Endothelial cell of umbilical vein (primary cell): ENCODE measurements at regions not wholly inside any gene's neighbourhood (a gene's known extent, or its start where the extent isn't known, plus 50 kb on each side); places are given as distances from the start of the nearest gene placed in this dataset.

Source experiments
- BruUV-seq: library from RNA; stranded (reverse); fragments of 400-500 nt; replicated peaks from 2 replicates; lab custom pipeline; 2021; lab: Mats Ljungman, UMichigan
- CTCF ChIA-PET: fragments of 300-600, 350-600 bp; sonication (Branson Sonifier 250); formaldehyde crosslinking; loops from one replicate; lab custom pipeline; 2021; ENCODE audit warnings: antibody characterized with exemption, inconsistent platforms; lab: Charles Lee
- POLR2A ChIA-PET: fragments of 300-600, 350-600 bp; sonication (Branson Sonifier 250); formaldehyde crosslinking; loops from one replicate; lab custom pipeline; 2021; ENCODE audit warnings: antibody characterized with exemption, inconsistent platforms; lab: Charles Lee
- DNase-seq: peaks from one replicate; pipeline ENCODE4 v3.0.0-alpha.2; 2011; ENCODE audit warnings: low read depth, low spot score
- FAIRE-seq: peaks from 2 replicates; lab custom pipeline; 2011; peaks lifted over from hg19 to GRCh38; lab: Jason Lieb, UNC
- H2AFZ ChIP-seq: 2 replicates; pipeline ENCODE4 v1.6.0; 2012; ENCODE audit warnings: low read depth, low read length, control low read depth, inconsistent platforms
- H3K27ac ChIP-seq: 2 replicates; pipeline ENCODE4 v1.5.1; 2011; ENCODE audit warnings: low read depth, mild to moderate bottlenecking, control low read depth, low read length, moderate library complexity; ENCODE audit not compliant: insufficient read depth
- H3K27me3 ChIP-seq, 2 experiments: 2 replicates each; pipeline versions ENCODE4 v1.6.0 to v1.6.1; 2011; ENCODE audit warnings: low read length in 2 of 2, mixed read lengths in 1 of 2; ENCODE audit not compliant: control insufficient read depth in 2 of 2, insufficient read depth in 2 of 2
- H3K36me3 ChIP-seq, 2 experiments: 2 replicates in 1 of 2; 3 replicates in 1 of 2; pipeline ENCODE4 v1.5.1; 2011; ENCODE audit warnings: low read length in 2 of 2, mild to moderate bottlenecking in 1 of 2, moderate library complexity in 1 of 2; ENCODE audit not compliant: control insufficient read depth in 2 of 2, insufficient read depth in 2 of 2; ENCODE audit errors: extremely low read depth in 1 of 2
- H3K4me1 ChIP-seq: 3 replicates; pipeline ENCODE4 v1.5.1; 2011; ENCODE audit warnings: mild to moderate bottlenecking, low read length; ENCODE audit not compliant: control insufficient read depth, insufficient read depth; ENCODE audit errors: extremely low read depth
- H3K4me2 ChIP-seq: 2 replicates; pipeline ENCODE4 v1.6.1; 2011; ENCODE audit warnings: low read length, control low read depth, mixed read lengths; ENCODE audit not compliant: insufficient read depth
- H3K4me3 ChIP-seq, 3 experiments: fragments of 200-600 bp in 1 of 3; sonication (generic), shearing (Covaris generic) in 1 of 3; replicated peaks in 1 of 3; 2 replicates each; pipeline ENCODE4 v1.5.1; 2011 to 2016; ENCODE audit warnings: control low read depth in 3 of 3, low read length in 3 of 3, mild to moderate bottlenecking in 2 of 3, inconsistent platforms in 1 of 3, low read depth in 1 of 3, moderate library complexity in 1 of 3; ENCODE audit not compliant: insufficient read depth in 1 of 3
- H3K79me2 ChIP-seq: 2 replicates; pipeline ENCODE4 v1.6.0; 2012; ENCODE audit warnings: low read length, inconsistent platforms; ENCODE audit not compliant: control insufficient read depth, insufficient read depth
- H3K9ac ChIP-seq: replicated peaks from 2 replicates; pipeline ENCODE3; 2011; ENCODE audit warnings: low read length, control low read depth; ENCODE audit not compliant: insufficient read depth; ENCODE audit errors: extremely low read depth
- H3K9me1 ChIP-seq: replicated peaks from 3 replicates; pipeline ENCODE4 v1.6.0; 2011; ENCODE audit warnings: mild to moderate bottlenecking, low read length; ENCODE audit not compliant: control insufficient read depth, insufficient read depth; ENCODE audit errors: extremely low read depth
- H3K9me3 ChIP-seq: replicated peaks from 2 replicates; pipeline ENCODE4 v1.5.1; 2012; ENCODE audit warnings: low read length, inconsistent platforms; ENCODE audit not compliant: control insufficient read depth, insufficient read depth
- H4K20me1 ChIP-seq: replicated peaks from 2 replicates; pipeline ENCODE3; 2011; ENCODE audit warnings: mild to moderate bottlenecking, low read length; ENCODE audit not compliant: control insufficient read depth, insufficient read depth; ENCODE audit errors: extremely low read depth
- EZH2 ChIP-seq: IDR thresholded peaks from 2 replicates; pipeline ENCODE4 v1.6.1; 2012; ENCODE audit warnings: borderline replicate concordance, low read depth, mild to moderate bottlenecking, moderate library complexity, low read length, inconsistent platforms; ENCODE audit not compliant: severe bottlenecking
- FOS ChIP-seq: IDR thresholded peaks from 2 replicates; pipeline ENCODE4 v1.6.1; 2011; ENCODE audit warnings: mild to moderate bottlenecking, low read length, moderate library complexity, borderline replicate concordance; ENCODE audit not compliant: insufficient read depth
- GATA2 ChIP-seq: IDR thresholded peaks from 2 replicates; pipeline ENCODE4 v1.7.0; 2011; ENCODE audit warnings: low read depth, mild to moderate bottlenecking, moderate library complexity, mixed read lengths, low read length; ENCODE audit not compliant: insufficient read length, insufficient read depth
- JUN ChIP-seq: IDR thresholded peaks from 2 replicates; pipeline ENCODE4 v1.6.1; 2011; ENCODE audit warnings: borderline replicate concordance, low read depth; ENCODE audit not compliant: insufficient read length, insufficient read depth
- MYC ChIP-seq: IDR thresholded peaks from one replicate; pipeline ENCODE4 v1.6.1; 2011; ENCODE audit warnings: mild to moderate bottlenecking, low read depth, low read length
- POLR2A ChIP-seq: IDR thresholded peaks from 2 replicates; pipeline ENCODE4 v1.6.1; 2012; ENCODE audit warnings: low read depth, mild to moderate bottlenecking, control low read depth, low read length
- POLR2AphosphoS5 ChIP-seq: IDR thresholded peaks from 2 replicates; pipeline ENCODE4 v1.6.1; 2012; ENCODE audit warnings: low read depth, mild to moderate bottlenecking, control low read depth, low read length, moderate library complexity; ENCODE audit not compliant: insufficient read depth
- dilution Hi-C: fragments of 300-500 bp; cut with MboI; formaldehyde crosslinking; loops from one replicate; pipeline ENCODE4 v1.15.0; 2019; ENCODE audit warnings: low sequenced_read_pairs; ENCODE audit not compliant: extremely low pct_ligation_motif_present
- intact Hi-C: fragments of 100-400 bp; cut with micrococcal nuclease; formaldehyde crosslinking; loops from one replicate; pipeline ENCODE4 v1.10.0; 2022
- TF ChIP-seq, protein P1 (sequence below), 2 donors: IDR thresholded peaks; 1 replicate in 1 of 2; 2 replicates in 1 of 2; pipeline ENCODE4 v1.5.1; 2011; ENCODE audit warnings: low read length in 2 of 2, mild to moderate bottlenecking in 2 of 2, moderate library complexity in 2 of 2, control low read depth in 1 of 2, inconsistent platforms in 1 of 2, low read depth in 1 of 2; ENCODE audit not compliant: insufficient read depth in 1 of 2; ENCODE audit errors: extremely low read depth in 1 of 2
- TF ChIP-seq, protein P2 (sequence below): IDR thresholded peaks from 2 replicates; pipeline ENCODE4 v1.6.1; 2011; ENCODE audit not compliant: insufficient read depth, insufficient read length

DNA sequence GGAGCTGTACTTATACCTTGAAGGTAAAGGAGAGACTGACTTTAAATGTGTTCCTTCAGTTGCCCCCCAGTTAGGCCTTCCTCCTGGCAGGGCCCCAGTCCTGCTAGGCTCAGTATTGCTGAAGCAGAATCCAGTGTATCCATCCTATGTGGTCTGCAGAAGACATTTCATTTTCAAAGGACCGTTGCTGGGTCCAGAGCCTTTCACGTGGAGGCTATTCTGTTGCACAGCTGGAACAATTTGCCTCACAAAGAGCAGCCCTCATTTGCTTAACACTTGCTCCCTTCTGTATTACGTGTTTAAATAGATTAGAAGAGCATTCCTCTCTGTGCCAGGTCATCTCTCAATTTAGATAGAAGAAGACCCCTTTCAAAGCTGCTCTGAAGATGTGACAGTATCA is 78.9 kb upstream of the CFAP20DC start:
- H3K4me3 ChIP-seq, result no peak overlapping the region
- H2AFZ ChIP-seq, result no peak overlapping the region
- no peak for TF ChIP-seq EZH2
- TF ChIP-seq, protein P1, sequence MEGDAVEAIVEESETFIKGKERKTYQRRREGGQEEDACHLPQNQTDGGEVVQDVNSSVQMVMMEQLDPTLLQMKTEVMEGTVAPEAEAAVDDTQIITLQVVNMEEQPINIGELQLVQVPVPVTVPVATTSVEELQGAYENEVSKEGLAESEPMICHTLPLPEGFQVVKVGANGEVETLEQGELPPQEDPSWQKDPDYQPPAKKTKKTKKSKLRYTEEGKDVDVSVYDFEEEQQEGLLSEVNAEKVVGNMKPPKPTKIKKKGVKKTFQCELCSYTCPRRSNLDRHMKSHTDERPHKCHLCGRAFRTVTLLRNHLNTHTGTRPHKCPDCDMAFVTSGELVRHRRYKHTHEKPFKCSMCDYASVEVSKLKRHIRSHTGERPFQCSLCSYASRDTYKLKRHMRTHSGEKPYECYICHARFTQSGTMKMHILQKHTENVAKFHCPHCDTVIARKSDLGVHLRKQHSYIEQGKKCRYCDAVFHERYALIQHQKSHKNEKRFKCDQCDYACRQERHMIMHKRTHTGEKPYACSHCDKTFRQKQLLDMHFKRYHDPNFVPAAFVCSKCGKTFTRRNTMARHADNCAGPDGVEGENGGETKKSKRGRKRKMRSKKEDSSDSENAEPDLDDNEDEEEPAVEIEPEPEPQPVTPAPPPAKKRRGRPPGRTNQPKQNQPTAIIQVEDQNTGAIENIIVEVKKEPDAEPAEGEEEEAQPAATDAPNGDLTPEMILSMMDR (IDR thresholded peaks at IDR 0.05; ENCODE audit: extremely low read depth in 1 of 2, insufficient read depth in 1 of 2, low read depth in 1 of 2, low read length in 2 of 2), result no peak
- TF ChIP-seq POLR2A, result no peak
- TF ChIP-seq, protein P2, sequence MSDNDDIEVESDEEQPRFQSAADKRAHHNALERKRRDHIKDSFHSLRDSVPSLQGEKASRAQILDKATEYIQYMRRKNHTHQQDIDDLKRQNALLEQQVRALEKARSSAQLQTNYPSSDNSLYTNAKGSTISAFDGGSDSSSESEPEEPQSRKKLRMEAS, result no peak
- no peak for TF ChIP-seq GATA2
- no peak for TF ChIP-seq POLR2AphosphoS5
- no peak for TF ChIP-seq JUN
- TF ChIP-seq FOS, result no peak
- no peak for TF ChIP-seq MYC
- peaks cover 0 to 2% of the 10 kb centered on the region in 2 experiments for H3K27me3 ChIP-seq
- H3K79me2 ChIP-seq, result no peaks in the 10 kb centered on the region
- ChIA-PET CTCF (no interaction called here), POLR2A (no interaction called here)
- no peaks in the 10 kb centered on the region for H4K20me1 ChIP-seq
- no peak for DNase-seq
- H3K27ac ChIP-seq, result no peak overlapping the region
- dilution Hi-C loops, result no loop called here
- no peak overlapping the region for H3K4me2 ChIP-seq
- no peak overlapping the region for H3K9ac ChIP-seq
- BruUV-seq, result no TSS peak
- intact Hi-C loops, result no loop called here
- no peaks in the 10 kb centered on the region for H3K4me1 ChIP-seq
- no peaks in the 10 kb centered on the region for H3K9me3 ChIP-seq
- no peaks in the 10 kb centered on the region for H3K9me1 ChIP-seq
- H3K36me3 ChIP-seq, result no peaks in the 10 kb centered on the region
- no peak for FAIRE-seq
